ENCODE measurements at regions not wholly inside any gene's neighbourhood (a gene's known extent, or its start where the extent isn't known, plus 50 kb on each side); places are given as distances from the start of the nearest gene placed in this dataset.

- TF ChIP-seq, protein P1, sequence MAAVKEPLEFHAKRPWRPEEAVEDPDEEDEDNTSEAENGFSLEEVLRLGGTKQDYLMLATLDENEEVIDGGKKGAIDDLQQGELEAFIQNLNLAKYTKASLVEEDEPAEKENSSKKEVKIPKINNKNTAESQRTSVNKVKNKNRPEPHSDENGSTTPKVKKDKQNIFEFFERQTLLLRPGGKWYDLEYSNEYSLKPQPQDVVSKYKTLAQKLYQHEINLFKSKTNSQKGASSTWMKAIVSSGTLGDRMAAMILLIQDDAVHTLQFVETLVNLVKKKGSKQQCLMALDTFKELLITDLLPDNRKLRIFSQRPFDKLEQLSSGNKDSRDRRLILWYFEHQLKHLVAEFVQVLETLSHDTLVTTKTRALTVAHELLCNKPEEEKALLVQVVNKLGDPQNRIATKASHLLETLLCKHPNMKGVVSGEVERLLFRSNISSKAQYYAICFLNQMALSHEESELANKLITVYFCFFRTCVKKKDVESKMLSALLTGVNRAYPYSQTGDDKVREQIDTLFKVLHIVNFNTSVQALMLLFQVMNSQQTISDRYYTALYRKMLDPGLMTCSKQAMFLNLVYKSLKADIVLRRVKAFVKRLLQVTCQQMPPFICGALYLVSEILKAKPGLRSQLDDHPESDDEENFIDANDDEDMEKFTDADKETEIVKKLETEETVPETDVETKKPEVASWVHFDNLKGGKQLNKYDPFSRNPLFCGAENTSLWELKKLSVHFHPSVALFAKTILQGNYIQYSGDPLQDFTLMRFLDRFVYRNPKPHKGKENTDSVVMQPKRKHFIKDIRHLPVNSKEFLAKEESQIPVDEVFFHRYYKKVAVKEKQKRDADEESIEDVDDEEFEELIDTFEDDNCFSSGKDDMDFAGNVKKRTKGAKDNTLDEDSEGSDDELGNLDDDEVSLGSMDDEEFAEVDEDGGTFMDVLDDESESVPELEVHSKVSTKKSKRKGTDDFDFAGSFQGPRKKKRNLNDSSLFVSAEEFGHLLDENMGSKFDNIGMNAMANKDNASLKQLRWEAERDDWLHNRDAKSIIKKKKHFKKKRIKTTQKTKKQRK (IDR thresholded peaks at IDR 0.05; ENCODE audit: borderline replicate concordance, low read depth, low read length) = no peak
- TF ChIP-seq MCM5 (IDR thresholded peaks at IDR 0.05; ENCODE audit: low read depth) = no peak
- no peak for TF ChIP-seq BRD4 (IDR thresholded peaks at IDR 0.05)
- TF ChIP-seq LCOR (CRISPR knock-in tag; IDR thresholded peaks at IDR 0.05) = no peak
- no peak for TF ChIP-seq TAF9B (IDR thresholded peaks at IDR 0.05; ENCODE audit: partially characterized antibody)
- TF ChIP-seq ZNF3 (CRISPR knock-in tag; IDR thresholded peaks at IDR 0.05) = no peak
- TF ChIP-seq, protein P2, sequence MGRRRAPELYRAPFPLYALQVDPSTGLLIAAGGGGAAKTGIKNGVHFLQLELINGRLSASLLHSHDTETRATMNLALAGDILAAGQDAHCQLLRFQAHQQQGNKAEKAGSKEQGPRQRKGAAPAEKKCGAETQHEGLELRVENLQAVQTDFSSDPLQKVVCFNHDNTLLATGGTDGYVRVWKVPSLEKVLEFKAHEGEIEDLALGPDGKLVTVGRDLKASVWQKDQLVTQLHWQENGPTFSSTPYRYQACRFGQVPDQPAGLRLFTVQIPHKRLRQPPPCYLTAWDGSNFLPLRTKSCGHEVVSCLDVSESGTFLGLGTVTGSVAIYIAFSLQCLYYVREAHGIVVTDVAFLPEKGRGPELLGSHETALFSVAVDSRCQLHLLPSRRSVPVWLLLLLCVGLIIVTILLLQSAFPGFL (CRISPR knock-in tag; IDR thresholded peaks at IDR 0.05) = no peak
- no peak for TF ChIP-seq ILK (tag; IDR thresholded peaks at IDR 0.05; ENCODE audit: borderline replicate concordance, low read depth)
- TF ChIP-seq ZKSCAN1 (IDR thresholded peaks at IDR 0.05; ENCODE audit: low read depth, low read length) = no peak
- TF ChIP-seq, protein P3, sequence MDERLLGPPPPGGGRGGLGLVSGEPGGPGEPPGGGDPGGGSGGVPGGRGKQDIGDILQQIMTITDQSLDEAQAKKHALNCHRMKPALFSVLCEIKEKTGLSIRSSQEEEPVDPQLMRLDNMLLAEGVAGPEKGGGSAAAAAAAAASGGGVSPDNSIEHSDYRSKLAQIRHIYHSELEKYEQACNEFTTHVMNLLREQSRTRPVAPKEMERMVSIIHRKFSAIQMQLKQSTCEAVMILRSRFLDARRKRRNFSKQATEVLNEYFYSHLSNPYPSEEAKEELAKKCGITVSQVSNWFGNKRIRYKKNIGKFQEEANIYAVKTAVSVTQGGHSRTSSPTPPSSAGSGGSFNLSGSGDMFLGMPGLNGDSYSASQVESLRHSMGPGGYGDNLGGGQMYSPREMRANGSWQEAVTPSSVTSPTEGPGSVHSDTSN (CRISPR knock-in tag; IDR thresholded peaks at IDR 0.05; ENCODE audit: low read depth) = no peak
- TF ChIP-seq, protein P3 (tag; conservative IDR thresholded peaks at IDR 0.05; ENCODE audit: low read depth) = no peak
- TF ChIP-seq ERF (CRISPR knock-in tag; IDR thresholded peaks at IDR 0.05) = no peak
Observed at GRCh38 chr2:71832844-71833243, 314.8 kb downstream of the CYP26B1 start (continued).

All from K562 (cell line).